ENCODE measurements at regions not wholly inside any gene's neighbourhood (a gene's known extent, or its start where the extent isn't known, plus 50 kb on each side); places are given as distances from the start of the nearest gene placed in this dataset.
A peak's percentile ranks its signal among the peaks of the same experiment; 100 is the strongest.
"Not testable (repeated sequence)": the region's sequence is repeated elsewhere in the genome, so short reads cannot be mapped to it uniquely, and the experiment has no call there.

GRCh38 chr20:48329676-48330664, 497.8 kb downstream of the PREX1 start:
- Histone ChIP-seq H3K27me3 (peaks cover 0 to 15% of the 10 kb centered on the region in 2 donors), H3K4me1 (no peaks in the 10 kb centered on the region), H3K9me3 (no peaks in the 10 kb centered on the region), H3K4me3 (no peak overlapping the region), H3K36me3 (no peaks in the 10 kb centered on the region), H3K27ac (no peak overlapping the region)
- ATAC-seq (peak; percentile 24), DNase-seq (no peak)
- no peak for TF ChIP-seq CTCF (IDR thresholded peaks at IDR 0.05)
- intact Hi-C loops (cut with DNase I), result no loop called here

- Histone ChIP-seq H3K4me1 (no peaks in the 10 kb centered on the region), H3K27me3 (peaks cover 0 to 11% of the 10 kb centered on the region in 2 donors), H3K4me3 (no peak overlapping the region), H3K9me3 (no peaks in the 10 kb centered on the region), H3K36me3 (no peaks in the 10 kb centered on the region), H3K27ac (no peak overlapping the region)
- ATAC-seq, result no peak
- intact Hi-C loops (cut with DNase I), result no loop called here
- no peak for DNase-seq
- no peak for TF ChIP-seq CTCF (IDR thresholded peaks at IDR 0.05)
These were observed 498.7 kb downstream of the PREX1 start for GRCh38 chr20:48329031-48329615.

- H3K4me1 ChIP-seq; H3K36me3 ChIP-seq; ATAC-seq; H3K9me3 ChIP-seq; DNase-seq; H3K4me3 ChIP-seq; H3K27me3 ChIP-seq; intact Hi-C loops (cut with DNase I); H3K27ac ChIP-seq: not testable (repeated sequence)
These were observed 500.0 kb downstream of the PREX1 start for GRCh38 chr20:48327848-48328247.

- H3K9me3 ChIP-seq, result no peaks in the 10 kb centered on the region
- DNase-seq, result no peak
- intact Hi-C loops (cut with DNase I), result no loop called here
- H3K36me3 ChIP-seq, result no peaks in the 10 kb centered on the region
- no peak overlapping the region for H3K4me3 ChIP-seq
- no peak for TF ChIP-seq CTCF (IDR thresholded peaks at IDR 0.05)
- no peak for ATAC-seq
- H3K27ac ChIP-seq, result no peak overlapping the region
- H3K27me3 ChIP-seq, result peaks cover 0 to 5% of the 10 kb centered on the region in 2 donors
- no peaks in the 10 kb centered on the region for H3K4me1 ChIP-seq
These were observed 500.9 kb downstream of the PREX1 start for GRCh38 chr20:48326868-48327267.

- Histone ChIP-seq H3K36me3 (no peaks in the 10 kb centered on the region), H3K27me3 (peaks cover 0 to under 1% of the 10 kb centered on the region in 2 donors), H3K4me3 (no peak overlapping the region), H3K9me3 (no peaks in the 10 kb centered on the region), H3K27ac (no peak overlapping the region), H3K4me1 (no peaks in the 10 kb centered on the region)
- DNase-seq, result no peak
- intact Hi-C loops (cut with DNase I), result no loop called here
- no peak for ATAC-seq
- no peak for TF ChIP-seq CTCF (IDR thresholded peaks at IDR 0.05)
These were observed 501.4 kb downstream of the PREX1 start for GRCh38 chr20:48326434-48326691.
